ENCODE measurements at regions not wholly inside any gene's neighbourhood (a gene's known extent, or its start where the extent isn't known, plus 50 kb on each side); places are given as distances from the start of the nearest gene placed in this dataset.

DNA sequence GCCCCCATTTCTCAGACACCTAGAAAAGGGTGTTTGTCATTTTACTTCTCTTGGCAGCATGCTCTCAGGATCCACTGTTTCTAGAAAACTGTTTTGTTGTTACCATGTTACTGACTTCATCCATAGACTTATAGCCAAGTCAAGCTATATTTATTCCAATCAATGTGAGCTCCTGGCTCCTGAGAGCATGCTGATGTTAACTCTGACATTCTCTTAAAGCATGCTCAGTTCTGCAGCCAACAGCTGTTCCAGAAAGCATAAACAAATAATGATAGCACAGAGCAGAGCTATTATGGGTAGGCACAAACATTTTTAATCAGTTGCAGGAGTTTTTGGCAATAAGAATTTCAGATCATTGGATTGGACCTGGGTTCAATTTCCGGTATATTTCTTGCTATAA lies 92.4 kb upstream of the CEP85L start:
- Mint-ChIP-seq H3K27ac (peak overlapping the region in 2 of 3 experiments; percentile 39 to 55), H3K9me3 (no peaks in the 10 kb centered on the region), H3K4me1 (peaks cover 66% of the 10 kb centered on the region), H3K4me3 (no peak overlapping the region), H3K27me3 (ENCODE audit: low read depth) (peaks cover 13% of the 10 kb centered on the region), H3K36me3 (ENCODE audit: low read depth) (no peaks in the 10 kb centered on the region)
- TF ChIP-seq, protein P1, sequence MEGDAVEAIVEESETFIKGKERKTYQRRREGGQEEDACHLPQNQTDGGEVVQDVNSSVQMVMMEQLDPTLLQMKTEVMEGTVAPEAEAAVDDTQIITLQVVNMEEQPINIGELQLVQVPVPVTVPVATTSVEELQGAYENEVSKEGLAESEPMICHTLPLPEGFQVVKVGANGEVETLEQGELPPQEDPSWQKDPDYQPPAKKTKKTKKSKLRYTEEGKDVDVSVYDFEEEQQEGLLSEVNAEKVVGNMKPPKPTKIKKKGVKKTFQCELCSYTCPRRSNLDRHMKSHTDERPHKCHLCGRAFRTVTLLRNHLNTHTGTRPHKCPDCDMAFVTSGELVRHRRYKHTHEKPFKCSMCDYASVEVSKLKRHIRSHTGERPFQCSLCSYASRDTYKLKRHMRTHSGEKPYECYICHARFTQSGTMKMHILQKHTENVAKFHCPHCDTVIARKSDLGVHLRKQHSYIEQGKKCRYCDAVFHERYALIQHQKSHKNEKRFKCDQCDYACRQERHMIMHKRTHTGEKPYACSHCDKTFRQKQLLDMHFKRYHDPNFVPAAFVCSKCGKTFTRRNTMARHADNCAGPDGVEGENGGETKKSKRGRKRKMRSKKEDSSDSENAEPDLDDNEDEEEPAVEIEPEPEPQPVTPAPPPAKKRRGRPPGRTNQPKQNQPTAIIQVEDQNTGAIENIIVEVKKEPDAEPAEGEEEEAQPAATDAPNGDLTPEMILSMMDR (IDR thresholded peaks at IDR 0.05; ENCODE audit: unreplicated experiment in 3 of 3): no peak

DNA sequence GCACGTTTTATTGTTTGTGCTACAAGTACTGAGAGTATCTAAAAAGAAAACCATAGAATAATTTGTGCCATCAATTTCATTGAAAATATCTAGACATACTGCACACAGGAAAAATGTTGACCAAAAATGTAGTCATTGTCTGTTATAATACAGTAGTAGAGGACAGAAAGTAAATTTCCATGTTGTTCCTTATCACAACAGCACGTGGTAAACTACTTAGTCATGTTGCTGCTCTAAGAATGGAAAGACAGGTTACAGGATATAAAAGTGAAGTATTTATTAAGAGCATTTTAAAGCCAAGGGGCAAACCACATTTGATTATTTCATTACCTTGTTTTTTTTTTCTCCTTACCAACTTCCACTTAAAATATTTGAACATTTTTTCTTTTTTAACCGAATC lies 89.0 kb upstream of the CEP85L start:
- peak overlapping the region in 2 of 3 experiments; percentile 15 to 46 for H3K27ac Mint-ChIP-seq
- H3K9me3 Mint-ChIP-seq: no peaks in the 10 kb centered on the region
- peaks cover 46% of the 10 kb centered on the region for H3K4me1 Mint-ChIP-seq
- H3K27me3 Mint-ChIP-seq (ENCODE audit: low read depth): peaks cover 7% of the 10 kb centered on the region
- TF ChIP-seq, protein P1 (IDR thresholded peaks at IDR 0.05; ENCODE audit: unreplicated experiment in 3 of 3): no peak
- H3K4me3 Mint-ChIP-seq: no peak overlapping the region
- H3K36me3 Mint-ChIP-seq (ENCODE audit: low read depth): no peaks in the 10 kb centered on the region

DNA sequence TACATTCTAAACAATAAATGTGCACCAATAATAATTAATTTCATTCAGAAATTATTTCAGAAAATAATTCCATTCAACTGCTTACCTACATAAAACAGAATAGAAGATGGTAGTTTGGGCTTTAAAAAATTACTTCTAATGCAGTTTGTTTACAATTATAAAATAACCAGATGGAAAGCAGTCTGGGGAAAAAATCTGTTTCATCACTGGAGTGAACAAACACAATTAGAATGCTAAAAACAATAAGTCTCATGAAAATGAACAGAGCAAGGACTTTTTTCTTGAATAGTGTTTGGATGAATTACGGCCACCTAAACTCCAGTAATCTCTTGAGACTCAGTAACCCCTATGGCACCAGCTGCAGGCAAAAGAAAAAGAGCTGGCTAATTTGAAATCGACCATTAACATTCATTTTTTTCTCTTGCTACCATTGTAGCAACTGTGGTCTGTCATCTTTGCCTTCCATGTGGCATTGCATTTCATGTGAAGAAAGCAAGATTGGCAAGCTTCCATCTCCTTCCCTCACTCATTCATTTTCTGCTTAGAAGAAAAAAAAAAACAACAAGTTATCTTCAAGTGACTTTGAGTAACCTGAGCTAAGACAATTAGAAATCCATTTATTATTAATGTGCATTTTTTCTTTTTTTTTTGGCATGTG lies 88.4 kb upstream of the CEP85L start:
- Mint-ChIP-seq H3K9me3 (no peaks in the 10 kb centered on the region), H3K27me3 (ENCODE audit: low read depth) (peaks cover 3% of the 10 kb centered on the region), H3K27ac (peak overlapping the region in 2 of 3 experiments; percentile 15 to 46), H3K36me3 (ENCODE audit: low read depth) (no peaks in the 10 kb centered on the region), H3K4me3 (no peak overlapping the region), H3K4me1 (peaks cover 47% of the 10 kb centered on the region)
- TF ChIP-seq, protein P1 (IDR thresholded peaks at IDR 0.05; ENCODE audit: unreplicated experiment in 3 of 3): no peak

DNA sequence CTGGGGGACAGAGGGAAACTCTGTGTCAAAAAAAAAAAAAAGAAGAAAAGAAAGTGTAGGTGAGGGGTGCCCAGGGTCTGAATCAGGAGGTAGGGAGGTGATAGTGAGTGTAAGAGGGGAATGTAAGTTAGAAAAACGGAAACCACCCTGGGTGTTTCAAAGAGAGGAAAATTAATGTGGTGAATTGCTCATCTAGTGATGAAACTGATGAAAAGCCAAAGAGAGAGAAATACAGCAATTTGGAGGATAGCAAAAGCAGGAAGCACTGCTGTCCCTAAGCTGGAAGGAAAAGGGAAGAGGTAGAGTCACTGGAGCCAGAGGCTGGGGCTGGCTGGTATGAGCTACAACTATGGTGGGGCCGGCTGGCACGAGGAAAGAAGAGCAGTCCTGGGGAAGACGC lies 85.0 kb upstream of the CEP85L start:
- H3K4me3 Mint-ChIP-seq: no peak overlapping the region
- TF ChIP-seq, protein P1 (IDR thresholded peaks at IDR 0.05; ENCODE audit: unreplicated experiment in 3 of 3): no peak

DNA sequence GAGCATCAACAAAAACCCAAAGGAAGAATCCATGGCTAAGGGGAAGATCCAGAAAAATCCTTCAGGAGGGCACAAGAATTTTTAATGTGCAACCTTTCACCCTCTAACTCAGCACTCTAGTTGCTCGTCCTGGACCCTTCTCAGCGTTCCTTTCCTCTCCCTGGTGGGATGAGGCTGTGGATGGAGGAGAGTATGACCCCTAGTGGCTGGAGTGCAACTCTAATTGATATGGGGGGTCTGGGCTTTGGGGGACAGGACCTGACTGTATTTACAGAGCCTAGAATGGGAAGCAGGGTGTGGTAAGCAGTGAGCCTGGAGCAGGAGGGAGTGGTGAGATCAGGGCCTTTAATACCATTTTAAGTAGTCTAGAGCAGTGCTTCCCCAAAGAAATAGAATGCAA lies 83.9 kb upstream of the CEP85L start:
- no peak overlapping the region for H3K4me3 Mint-ChIP-seq
- H3K27ac Mint-ChIP-seq: no peak overlapping the region
- TF ChIP-seq, protein P1 (IDR thresholded peaks at IDR 0.05; ENCODE audit: unreplicated experiment in 3 of 3): peak in 1 of 3 experiments; percentile 14
- peaks cover 3% of the 10 kb centered on the region for H3K27me3 Mint-ChIP-seq (ENCODE audit: low read depth)
- peaks cover 31% of the 10 kb centered on the region for H3K4me1 Mint-ChIP-seq
- H3K9me3 Mint-ChIP-seq: no peaks in the 10 kb centered on the region
- H3K36me3 Mint-ChIP-seq (ENCODE audit: low read depth): no peaks in the 10 kb centered on the region

More for the DNA sequence above, 85.0 kb upstream of the CEP85L start:
- peaks cover 3% of the 10 kb centered on the region for H3K27me3 Mint-ChIP-seq (ENCODE audit: low read depth)
- peaks cover 33% of the 10 kb centered on the region for H3K4me1 Mint-ChIP-seq
- no peaks in the 10 kb centered on the region for H3K36me3 Mint-ChIP-seq (ENCODE audit: low read depth)
- no peaks in the 10 kb centered on the region for H3K9me3 Mint-ChIP-seq
- H3K27ac Mint-ChIP-seq: no peak overlapping the region

DNA sequence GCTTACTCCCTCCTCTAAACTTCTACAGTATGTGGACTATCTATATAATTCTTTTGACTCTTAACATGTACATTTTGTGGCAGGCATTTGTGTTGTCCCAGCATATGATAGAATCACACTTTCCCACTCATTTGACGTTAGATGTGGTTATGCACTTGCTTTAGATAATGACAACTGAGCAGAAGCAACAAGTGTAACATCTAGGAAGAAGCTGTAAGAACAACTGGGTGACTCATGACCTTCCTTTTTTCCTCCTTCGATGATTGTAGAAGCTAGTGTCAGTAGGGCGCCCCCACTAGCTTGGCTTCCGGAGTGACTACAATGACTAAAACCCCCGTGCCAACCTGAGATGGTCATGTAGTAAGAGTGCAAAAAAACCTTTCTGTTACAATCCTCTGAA lies 74.6 kb upstream of the CEP85L start:
- TF ChIP-seq, protein P1 (IDR thresholded peaks at IDR 0.05; ENCODE audit: unreplicated experiment in 3 of 3): no peak
- no peaks in the 10 kb centered on the region for H3K27me3 Mint-ChIP-seq (ENCODE audit: low read depth)
- no peak overlapping the region for H3K4me3 Mint-ChIP-seq
- H3K27ac Mint-ChIP-seq: no peak overlapping the region
- H3K36me3 Mint-ChIP-seq (ENCODE audit: low read depth): no peaks in the 10 kb centered on the region
- H3K9me3 Mint-ChIP-seq: no peaks in the 10 kb centered on the region
- peaks cover 5% of the 10 kb centered on the region for H3K4me1 Mint-ChIP-seq

Data from nephron (organoid).